Mesenchymal stem cell (in vitro differentiated cells and primary cell): ENCODE measurements at regions not wholly inside any gene's neighbourhood (a gene's known extent, or its start where the extent isn't known, plus 50 kb on each side); places are given as distances from the start of the nearest gene placed in this dataset.

Experiments
- DNase-seq: peaks from one replicate; pipeline ENCODE4 v3.0.0-alpha.2; 2013
- H2AFZ ChIP-seq: one replicate; pipeline ENCODE4 v1.6.1; 2013; ENCODE audit warnings: low read depth, mild to moderate bottlenecking, control low read depth, inconsistent platforms, low read length, moderate library complexity
- H2AK5ac ChIP-seq: 2 replicates; pipeline ENCODE4 v1.6.1; 2013; ENCODE audit warnings: low read length, moderate library complexity, mild to moderate bottlenecking, inconsistent platforms; ENCODE audit not compliant: severe bottlenecking
- H2BK120ac ChIP-seq: one replicate; pipeline ENCODE4 v1.6.1; 2013; ENCODE audit warnings: low read depth, mild to moderate bottlenecking, inconsistent platforms, low read length, moderate library complexity
- H2BK12ac ChIP-seq, 2 experiments: one replicate each; pipeline ENCODE4 v1.6.1; 2013; ENCODE audit warnings: inconsistent platforms in 2 of 2, low read length in 2 of 2, mild to moderate bottlenecking in 2 of 2, moderate library complexity in 2 of 2, control low read depth in 1 of 2
- H2BK15ac ChIP-seq: one replicate; pipeline ENCODE4 v1.6.1; 2013; ENCODE audit warnings: mild to moderate bottlenecking, low read depth, inconsistent platforms; ENCODE audit not compliant: poor library complexity, severe bottlenecking
- H2BK5ac ChIP-seq: 2 replicates; pipeline ENCODE4 v1.6.1; 2013; ENCODE audit warnings: low read depth, mild to moderate bottlenecking, low read length, control low read depth, inconsistent platforms; ENCODE audit not compliant: poor library complexity, severe bottlenecking
- H3K14ac ChIP-seq, 2 experiments: one replicate each; pipeline ENCODE4 v1.6.1; 2013; ENCODE audit warnings: inconsistent platforms in 2 of 2, low read length in 2 of 2, control low read depth in 1 of 2, mild to moderate bottlenecking in 1 of 2, moderate library complexity in 1 of 2
- H3K18ac ChIP-seq, 2 experiments: one replicate each; pipeline ENCODE4 v1.6.1; 2013; ENCODE audit warnings: inconsistent platforms in 2 of 2, low read length in 2 of 2, control low read depth in 1 of 2, low read depth in 1 of 2, mild to moderate bottlenecking in 1 of 2
- H3K23ac ChIP-seq, 2 experiments: one replicate each; pipeline ENCODE4 v1.6.1; 2013; ENCODE audit warnings: inconsistent platforms in 2 of 2, low read length in 2 of 2, mild to moderate bottlenecking in 2 of 2, moderate library complexity in 2 of 2, control low read depth in 1 of 2
- H3K27ac ChIP-seq: 2 replicates; pipeline ENCODE4 v1.5.1; 2013; ENCODE audit warnings: mild to moderate bottlenecking, moderate library complexity, low read length, control low read depth, inconsistent platforms; ENCODE audit not compliant: poor library complexity, severe bottlenecking
- H3K27me3 ChIP-seq, 2 experiments: 2 replicates each; pipeline versions ENCODE4 v1.6.1 to v1.7.0; 2013; ENCODE audit warnings: low read length in 2 of 2, mild to moderate bottlenecking in 2 of 2, moderate library complexity in 2 of 2, control low read depth in 1 of 2, inconsistent platforms in 1 of 2; ENCODE audit not compliant: control insufficient read depth in 1 of 2, insufficient read depth in 1 of 2
- H3K36me3 ChIP-seq, 2 experiments: 2 replicates each; pipeline versions ENCODE4 v1.6.1 to v1.7.0; 2013; ENCODE audit warnings: low read length in 2 of 2, control low read depth in 1 of 2, inconsistent platforms in 1 of 2, low read depth in 1 of 2, mild to moderate bottlenecking in 1 of 2; ENCODE audit not compliant: insufficient read depth in 2 of 2, control insufficient read depth in 1 of 2
- H3K4ac ChIP-seq, 2 experiments: one replicate each; pipeline ENCODE4 v1.6.1; 2013; ENCODE audit warnings: inconsistent platforms in 2 of 2, low read length in 2 of 2, mild to moderate bottlenecking in 2 of 2, moderate library complexity in 2 of 2, control low read depth in 1 of 2, low read depth in 1 of 2
- H3K4me1 ChIP-seq: 2 replicates; pipeline ENCODE4 v1.6.1; 2013; ENCODE audit warnings: low read depth, low read length, control low read depth; ENCODE audit not compliant: control insufficient read depth, insufficient read depth
- H3K4me2 ChIP-seq: 2 replicates; pipeline ENCODE4 v1.6.1; 2013; ENCODE audit warnings: low read length, mild to moderate bottlenecking, inconsistent platforms; ENCODE audit not compliant: poor library complexity, severe bottlenecking
- H3K4me3 ChIP-seq, 2 experiments: 2 replicates each; pipeline versions ENCODE4 v1.5.1 to v1.7.0; 2013; ENCODE audit warnings: low read length in 2 of 2, mild to moderate bottlenecking in 2 of 2, control low read depth in 1 of 2, low read depth in 1 of 2; ENCODE audit not compliant: insufficient read depth in 1 of 2
- H3K79me1 ChIP-seq: replicated peaks from 2 replicates; pipeline ENCODE4 v1.6.1; 2013; ENCODE audit warnings: mild to moderate bottlenecking, control low read depth, low read length, inconsistent platforms; ENCODE audit not compliant: poor library complexity, severe bottlenecking
- H3K9ac ChIP-seq: 2 replicates; pipeline ENCODE4 v1.7.0; 2013; ENCODE audit warnings: mild to moderate bottlenecking, low read length, moderate library complexity
- H3K9me3 ChIP-seq: 2 replicates; pipeline ENCODE4 v1.7.0; 2013; ENCODE audit warnings: mild to moderate bottlenecking, low read length; ENCODE audit not compliant: control insufficient read depth
- H4K8ac ChIP-seq: one replicate; pipeline ENCODE4 v1.6.1; 2013; ENCODE audit warnings: inconsistent platforms, mild to moderate bottlenecking, low read length, moderate library complexity
- H4K91ac ChIP-seq: one replicate; pipeline ENCODE4 v1.6.1; 2013; ENCODE audit warnings: mild to moderate bottlenecking, low read length, inconsistent platforms
- WGBS: methylation state at CpG from one replicate; pipeline ENCODE4 v1.1.7; 2013; ENCODE audit warnings: mixed read lengths; 5-methylcytosine and 5-hydroxymethylcytosine counted together

GRCh38 chr16:82341146-82341669 lies 171.2 kb upstream of the MPHOSPH6 start:
- Histone ChIP-seq H3K9ac (no peak overlapping the region), H3K4me3 (no peak overlapping the region), H4K91ac (no peak overlapping the region), H4K8ac (no peak overlapping the region), H3K9me3 (peaks cover 8% of the 10 kb centered on the region), H3K27me3 (no peaks in the 10 kb centered on the region), H3K4ac (no peak overlapping the region), H3K27ac (no peak overlapping the region), H2BK120ac (no peak overlapping the region), H2BK15ac (no peak overlapping the region), H2AK5ac (no peak overlapping the region), H3K4me1 (no peaks in the 10 kb centered on the region), H3K18ac (no peak overlapping the region), H3K23ac (no peak overlapping the region), H3K36me3 (no peaks in the 10 kb centered on the region), H3K14ac (no peak overlapping the region), H3K79me1 (no peaks in the 10 kb centered on the region), H2BK12ac (no peak overlapping the region), H3K4me2 (no peak overlapping the region), H2AFZ (no peak overlapping the region), H2BK5ac (no peak overlapping the region)
- 92% methylated on average over 4 of the region's 4 CpGs for WGBS
- no peak for DNase-seq

GRCh38 chr16:82340531-82340930 lies 170.5 kb upstream of the MPHOSPH6 start:
- no peak overlapping the region for H3K27ac ChIP-seq
- no peaks in the 10 kb centered on the region for H3K36me3 ChIP-seq
- no peak overlapping the region for H3K9ac ChIP-seq
- no peak overlapping the region for H3K4me2 ChIP-seq
- H3K18ac ChIP-seq = no peak overlapping the region
- H3K9me3 ChIP-seq = peaks cover 8% of the 10 kb centered on the region
- no peak overlapping the region for H4K8ac ChIP-seq
- no peak overlapping the region for H2BK12ac ChIP-seq
- no peak overlapping the region for H3K14ac ChIP-seq
- no peak overlapping the region for H2BK15ac ChIP-seq
- 45% methylated on average over 3 of the region's 4 CpGs for WGBS
- H3K27me3 ChIP-seq = no peaks in the 10 kb centered on the region
- no peak overlapping the region for H2AK5ac ChIP-seq
- DNase-seq = no peak
- no peak overlapping the region for H3K4me3 ChIP-seq
- no peak overlapping the region for H2BK5ac ChIP-seq
- no peak overlapping the region for H3K23ac ChIP-seq
- H2AFZ ChIP-seq = no peak overlapping the region
- no peak overlapping the region for H3K4ac ChIP-seq
- H4K91ac ChIP-seq = no peak overlapping the region
- no peaks in the 10 kb centered on the region for H3K79me1 ChIP-seq
- no peaks in the 10 kb centered on the region for H3K4me1 ChIP-seq
- no peak overlapping the region for H2BK120ac ChIP-seq

GRCh38 chr16:82337355-82337754 lies 167.3 kb upstream of the MPHOSPH6 start:
- Histone ChIP-seq H3K4me3 (no peak overlapping the region), H3K9ac (no peak overlapping the region), H3K4ac (no peak overlapping the region), H3K27ac (no peak overlapping the region), H3K14ac (no peak overlapping the region), H3K18ac (no peak overlapping the region), H3K36me3 (no peaks in the 10 kb centered on the region), H2BK120ac (no peak overlapping the region), H2AFZ (no peak overlapping the region), H3K9me3 (peaks cover 8% of the 10 kb centered on the region), H3K79me1 (no peaks in the 10 kb centered on the region), H3K27me3 (no peaks in the 10 kb centered on the region), H2AK5ac (no peak overlapping the region), H4K8ac (no peak overlapping the region), H2BK15ac (no peak overlapping the region), H4K91ac (no peak overlapping the region), H2BK12ac (no peak overlapping the region), H3K4me1 (no peaks in the 10 kb centered on the region), H3K4me2 (no peak overlapping the region), H2BK5ac (no peak overlapping the region), H3K23ac (no peak overlapping the region)
- DNase-seq = no peak
- 78% methylated on average over 3 of the region's 3 CpGs for WGBS

GRCh38 chr16:82331974-82332750 lies 162.1 kb upstream of the MPHOSPH6 start:
- H3K27me3 ChIP-seq = no peaks in the 10 kb centered on the region
- H2AFZ ChIP-seq = no peak overlapping the region
- no peaks in the 10 kb centered on the region for H3K79me1 ChIP-seq
- no peak overlapping the region for H3K4me2 ChIP-seq
- H3K4me1 ChIP-seq = no peaks in the 10 kb centered on the region
- no peak overlapping the region for H2BK12ac ChIP-seq
- no peak overlapping the region for H3K23ac ChIP-seq
- no peak overlapping the region for H2BK5ac ChIP-seq
- no peak for DNase-seq
- no peak overlapping the region for H3K14ac ChIP-seq
- H2AK5ac ChIP-seq = no peak overlapping the region
- no peaks in the 10 kb centered on the region for H3K36me3 ChIP-seq
- WGBS = 73% methylated on average over 6 of the region's 6 CpGs
- H4K8ac ChIP-seq = no peak overlapping the region
- no peak overlapping the region for H2BK15ac ChIP-seq
- peaks cover 10% of the 10 kb centered on the region for H3K9me3 ChIP-seq
- H3K18ac ChIP-seq = no peak overlapping the region
- no peak overlapping the region for H3K9ac ChIP-seq
- no peak overlapping the region for H4K91ac ChIP-seq
- H2BK120ac ChIP-seq = no peak overlapping the region
- H3K4ac ChIP-seq = no peak overlapping the region
- no peak overlapping the region for H3K27ac ChIP-seq
- no peak overlapping the region for H3K4me3 ChIP-seq
